ENCODE measurements at regions not wholly inside any gene's neighbourhood (a gene's known extent, or its start where the extent isn't known, plus 50 kb on each side); places are given as distances from the start of the nearest gene placed in this dataset.

DNA sequence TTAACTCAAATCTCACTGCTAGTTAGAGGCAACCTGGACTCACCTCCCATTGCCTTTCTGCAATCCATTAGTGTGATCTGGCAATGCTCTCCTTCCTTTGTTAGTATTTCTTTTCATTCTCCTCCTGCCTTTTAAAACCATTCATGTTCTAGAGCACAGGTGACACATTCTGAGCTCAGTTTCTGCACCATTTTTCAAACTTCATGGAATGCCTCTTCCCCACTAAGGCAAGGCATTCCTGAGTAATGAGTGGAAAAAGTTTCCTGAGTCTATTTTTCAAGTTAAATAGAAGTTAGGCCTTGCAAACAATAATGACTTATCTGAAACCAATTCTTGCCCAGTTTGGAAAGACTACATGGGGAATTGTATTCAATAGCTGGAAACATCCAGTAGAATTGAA is 1001.8 kb downstream of the BCL11B start:
- TF ChIP-seq, protein P1, sequence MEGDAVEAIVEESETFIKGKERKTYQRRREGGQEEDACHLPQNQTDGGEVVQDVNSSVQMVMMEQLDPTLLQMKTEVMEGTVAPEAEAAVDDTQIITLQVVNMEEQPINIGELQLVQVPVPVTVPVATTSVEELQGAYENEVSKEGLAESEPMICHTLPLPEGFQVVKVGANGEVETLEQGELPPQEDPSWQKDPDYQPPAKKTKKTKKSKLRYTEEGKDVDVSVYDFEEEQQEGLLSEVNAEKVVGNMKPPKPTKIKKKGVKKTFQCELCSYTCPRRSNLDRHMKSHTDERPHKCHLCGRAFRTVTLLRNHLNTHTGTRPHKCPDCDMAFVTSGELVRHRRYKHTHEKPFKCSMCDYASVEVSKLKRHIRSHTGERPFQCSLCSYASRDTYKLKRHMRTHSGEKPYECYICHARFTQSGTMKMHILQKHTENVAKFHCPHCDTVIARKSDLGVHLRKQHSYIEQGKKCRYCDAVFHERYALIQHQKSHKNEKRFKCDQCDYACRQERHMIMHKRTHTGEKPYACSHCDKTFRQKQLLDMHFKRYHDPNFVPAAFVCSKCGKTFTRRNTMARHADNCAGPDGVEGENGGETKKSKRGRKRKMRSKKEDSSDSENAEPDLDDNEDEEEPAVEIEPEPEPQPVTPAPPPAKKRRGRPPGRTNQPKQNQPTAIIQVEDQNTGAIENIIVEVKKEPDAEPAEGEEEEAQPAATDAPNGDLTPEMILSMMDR (IDR thresholded peaks at IDR 0.05), result no peak
- TF ChIP-seq POLR2AphosphoS5 (IDR thresholded peaks at IDR 0.05), result no peak
- no peak for TF ChIP-seq POLR2A (IDR thresholded peaks at IDR 0.05)

Measured in breast epithelium (tissue), 3 donors.